Uterus (tissue), 2 donors: ENCODE measurements at regions not wholly inside any gene's neighbourhood (a gene's known extent, or its start where the extent isn't known, plus 50 kb on each side); places are given as distances from the start of the nearest gene placed in this dataset.

Experiments
- CTCF ChIP-seq, 4 experiments: fragments of 200-600 bp in 2 of 4; fragments of 450-650 bp in 2 of 4; sonication (generic) in 2 of 4; IDR thresholded peaks; one replicate each; pipeline ENCODE4 v1.5.1; 2016 to 2019; ENCODE audit warnings: antibody characterized with exemption in 4 of 4, mild to moderate bottlenecking in 2 of 4, moderate library complexity in 1 of 4
- POLR2A ChIP-seq, 2 donors: fragments of 450-650 bp; IDR thresholded peaks; one replicate each; pipeline ENCODE4 v1.6.1; 2016; ENCODE audit warnings: antibody characterized with exemption in 2 of 2, mild to moderate bottlenecking in 1 of 2, moderate library complexity in 1 of 2

GRCh38 chr2:111669928-111670695 is 213.9 kb downstream of the ANAPC1 start:
- no peak for TF ChIP-seq CTCF (IDR thresholded peaks at IDR 0.05)
- no peak for TF ChIP-seq POLR2A (IDR thresholded peaks at IDR 0.05)
